Esophagus squamous epithelium (tissue), 4 donors: ENCODE measurements at regions not wholly inside any gene's neighbourhood (a gene's known extent, or its start where the extent isn't known, plus 50 kb on each side); places are given as distances from the start of the nearest gene placed in this dataset.

Experiments
- POLR2A ChIP-seq, 4 donors: fragments of 450-650 bp; IDR thresholded peaks; one replicate each; pipeline ENCODE4 v1.6.1; 2017; ENCODE audit warnings: antibody characterized with exemption in 4 of 4, mild to moderate bottlenecking in 4 of 4, moderate library complexity in 3 of 4
- TF ChIP-seq, protein P1 (sequence below), 6 experiments: fragments of 450-650 bp in 4 of 6; fragments of 200-600 bp in 2 of 6; sonication (generic) in 2 of 6; IDR thresholded peaks; one replicate each; pipeline ENCODE4 v1.5.1; 2016 to 2019; ENCODE audit warnings: antibody characterized with exemption in 6 of 6, mild to moderate bottlenecking in 4 of 6, moderate library complexity in 4 of 6

DNA sequence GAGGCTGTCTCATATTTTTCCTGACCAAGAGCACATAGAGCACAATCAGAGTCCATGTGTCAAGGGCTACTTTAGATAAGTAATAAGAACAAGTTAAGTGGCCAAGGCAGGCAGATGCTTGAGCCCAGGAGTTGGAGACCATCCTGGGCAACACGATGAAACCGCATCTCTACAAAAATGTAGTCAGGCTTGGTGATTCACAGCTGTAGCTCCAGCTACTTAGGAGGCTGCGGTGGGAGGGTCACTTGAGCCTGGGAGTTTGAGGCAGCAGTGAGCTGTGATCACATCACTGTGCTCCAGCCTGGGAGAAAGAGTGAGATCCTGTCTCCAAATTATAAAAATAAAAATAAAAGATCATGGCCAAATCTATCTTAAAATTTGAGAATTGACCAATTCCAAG, 767.9 kb upstream of the CTNND2 start:
- TF ChIP-seq, protein P1, sequence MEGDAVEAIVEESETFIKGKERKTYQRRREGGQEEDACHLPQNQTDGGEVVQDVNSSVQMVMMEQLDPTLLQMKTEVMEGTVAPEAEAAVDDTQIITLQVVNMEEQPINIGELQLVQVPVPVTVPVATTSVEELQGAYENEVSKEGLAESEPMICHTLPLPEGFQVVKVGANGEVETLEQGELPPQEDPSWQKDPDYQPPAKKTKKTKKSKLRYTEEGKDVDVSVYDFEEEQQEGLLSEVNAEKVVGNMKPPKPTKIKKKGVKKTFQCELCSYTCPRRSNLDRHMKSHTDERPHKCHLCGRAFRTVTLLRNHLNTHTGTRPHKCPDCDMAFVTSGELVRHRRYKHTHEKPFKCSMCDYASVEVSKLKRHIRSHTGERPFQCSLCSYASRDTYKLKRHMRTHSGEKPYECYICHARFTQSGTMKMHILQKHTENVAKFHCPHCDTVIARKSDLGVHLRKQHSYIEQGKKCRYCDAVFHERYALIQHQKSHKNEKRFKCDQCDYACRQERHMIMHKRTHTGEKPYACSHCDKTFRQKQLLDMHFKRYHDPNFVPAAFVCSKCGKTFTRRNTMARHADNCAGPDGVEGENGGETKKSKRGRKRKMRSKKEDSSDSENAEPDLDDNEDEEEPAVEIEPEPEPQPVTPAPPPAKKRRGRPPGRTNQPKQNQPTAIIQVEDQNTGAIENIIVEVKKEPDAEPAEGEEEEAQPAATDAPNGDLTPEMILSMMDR (IDR thresholded peaks at IDR 0.05), result no peak
- no peak for TF ChIP-seq POLR2A (IDR thresholded peaks at IDR 0.05)
